GM12872 (cell line): ENCODE measurements at regions not wholly inside any gene's neighbourhood (a gene's known extent, or its start where the extent isn't known, plus 50 kb on each side); places are given as distances from the start of the nearest gene placed in this dataset.

ENCODE experiments used
- CTCF ChIP-seq: IDR thresholded peaks from 3 replicates; pipeline ENCODE4 v1.5.1; 2011; ENCODE audit warnings: low read depth, mild to moderate bottlenecking, low read length, moderate library complexity; ENCODE audit not compliant: insufficient read depth

DNA sequence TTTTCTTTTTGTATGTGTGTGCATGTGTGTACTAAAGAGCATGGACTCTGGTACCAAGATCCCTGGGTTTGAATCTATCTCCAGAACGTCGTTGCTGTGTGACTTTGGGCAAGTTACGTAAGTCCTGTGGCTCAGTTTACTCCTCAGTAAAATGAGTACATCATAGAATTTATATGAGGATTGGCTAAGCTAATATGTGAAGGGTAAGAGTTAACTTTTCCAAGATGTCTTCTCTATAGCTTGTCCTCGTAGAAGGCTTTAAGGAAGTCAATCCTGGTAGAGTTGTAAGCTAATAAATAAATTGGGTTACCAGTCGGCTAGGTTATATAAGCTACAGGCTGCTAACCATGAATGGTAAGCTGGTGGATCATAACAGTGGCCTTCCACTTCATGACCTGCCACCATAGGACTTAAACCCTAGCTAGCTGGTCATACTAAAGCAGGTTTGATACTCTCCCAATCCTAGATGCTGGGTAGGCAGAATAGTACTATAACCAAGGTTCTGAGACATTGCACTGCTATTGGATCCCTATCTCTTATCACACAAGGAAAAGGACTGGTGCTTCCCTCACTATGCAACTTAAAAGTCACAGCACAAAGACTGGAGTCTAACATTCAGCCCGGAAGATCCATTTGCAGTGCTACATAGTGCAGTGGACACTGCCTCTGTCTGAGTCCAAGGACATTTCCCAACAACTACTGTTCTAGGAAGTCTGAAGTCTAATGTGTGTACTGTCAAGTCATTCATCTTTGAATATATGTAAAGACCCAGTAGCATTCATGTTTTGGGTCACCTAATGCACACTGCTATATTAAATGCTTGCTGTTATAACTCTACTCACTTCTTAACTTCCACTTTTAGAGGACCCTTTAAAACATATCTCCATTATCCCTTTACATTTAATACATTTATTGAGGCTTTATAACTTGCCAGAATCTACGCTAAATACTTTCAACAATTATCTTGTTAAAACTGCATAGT, 156.2 kb downstream of the CRPPA start:
- TF ChIP-seq CTCF, result no peak

DNA sequence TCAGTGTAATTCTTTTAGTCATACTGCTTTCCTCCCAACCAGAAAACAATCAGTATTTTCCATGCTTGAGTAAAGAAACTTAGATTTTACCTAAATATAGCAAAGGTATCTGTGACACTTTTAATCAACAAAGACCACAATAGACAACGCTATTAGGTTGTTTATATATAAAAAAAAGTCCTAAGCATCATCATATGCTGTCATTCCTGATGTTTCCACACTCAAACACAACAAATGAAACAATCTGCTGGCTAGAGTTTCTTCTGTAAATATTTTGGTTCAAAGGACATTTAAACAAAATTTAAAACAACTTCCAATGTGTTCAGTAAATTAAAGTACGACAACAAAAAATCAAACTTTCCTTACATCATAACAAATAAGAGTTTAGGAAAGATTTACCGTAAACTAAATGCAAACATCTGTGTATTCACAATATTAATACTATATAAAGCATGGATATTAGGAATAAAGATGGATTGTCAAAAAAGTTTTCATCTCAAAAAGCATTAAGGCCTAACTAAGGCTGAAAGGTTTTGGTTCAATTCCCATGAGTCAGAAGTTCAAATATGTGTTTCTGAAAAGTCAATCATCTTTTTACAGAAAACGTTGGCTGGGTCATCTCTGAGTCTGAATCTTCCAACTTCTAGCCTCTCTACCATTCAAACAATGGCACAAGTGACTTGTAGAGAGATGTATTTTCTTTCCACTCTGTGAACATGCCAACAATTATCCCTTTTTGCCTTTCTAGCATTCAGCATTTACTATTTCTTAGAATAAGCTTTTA, 157.1 kb downstream of the CRPPA start:
- TF ChIP-seq CTCF, result no peak

DNA sequence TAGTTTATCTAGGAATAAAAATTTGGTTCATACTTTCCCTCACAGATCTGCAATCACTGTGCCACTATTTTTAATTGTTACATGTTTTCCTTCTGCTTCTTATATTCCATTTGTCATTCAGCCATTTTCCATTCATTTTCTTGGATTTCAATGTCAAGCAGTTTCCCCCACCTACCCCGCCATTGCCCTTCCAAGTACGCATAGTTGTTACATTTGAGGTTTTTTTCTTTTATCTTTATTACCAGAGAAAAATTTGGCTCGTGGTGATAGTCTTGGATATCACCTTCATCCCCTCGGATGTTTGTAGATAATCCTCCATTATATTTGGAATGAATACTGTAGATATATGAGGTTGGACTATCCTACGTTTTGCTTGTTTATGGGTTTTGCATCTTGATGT, 159.7 kb downstream of the CRPPA start:
- TF ChIP-seq CTCF, result no peak

DNA sequence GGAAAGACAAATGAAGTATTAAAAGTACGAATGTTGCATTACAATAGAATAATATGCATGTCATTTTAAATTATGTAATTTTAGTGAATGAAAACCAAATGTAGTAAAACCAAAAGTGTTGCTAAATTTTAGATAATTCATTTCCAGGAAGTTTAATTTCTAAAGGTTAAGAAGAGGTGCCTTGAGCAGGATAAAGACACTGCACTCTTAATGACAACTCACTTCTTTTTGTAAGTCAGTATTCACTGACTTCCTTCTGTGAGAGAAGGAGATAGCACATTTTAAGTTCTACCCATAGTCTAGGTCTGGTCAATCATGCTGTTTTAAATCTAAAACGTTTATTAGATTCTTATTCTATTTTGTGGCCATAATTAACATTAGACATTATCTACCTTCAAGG, 160.2 kb downstream of the CRPPA start:
- TF ChIP-seq CTCF, result no peak

DNA sequence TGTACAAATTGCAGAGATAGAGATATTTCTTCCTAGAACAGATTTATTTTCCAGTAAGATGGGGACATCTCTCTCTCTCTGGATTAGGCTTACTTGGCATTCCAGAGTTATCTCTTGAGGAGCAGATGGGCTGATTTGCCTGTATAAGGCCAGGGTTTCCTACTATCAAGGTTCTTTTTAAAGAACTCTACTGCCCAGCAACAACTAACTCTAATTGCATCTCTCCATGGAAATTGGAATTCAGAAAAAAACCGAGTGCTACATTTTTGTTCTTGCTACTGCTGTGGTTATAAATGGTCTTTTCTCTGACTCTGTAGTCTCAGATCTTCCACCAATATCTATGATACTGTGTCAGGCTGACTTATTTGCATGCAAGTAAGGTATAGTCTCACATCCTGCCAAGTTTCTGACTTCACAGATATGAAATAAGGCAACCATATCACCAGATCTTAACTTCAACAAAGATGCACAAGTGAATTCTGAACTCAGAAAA, 161.1 kb downstream of the CRPPA start:
- TF ChIP-seq CTCF, result no peak

DNA sequence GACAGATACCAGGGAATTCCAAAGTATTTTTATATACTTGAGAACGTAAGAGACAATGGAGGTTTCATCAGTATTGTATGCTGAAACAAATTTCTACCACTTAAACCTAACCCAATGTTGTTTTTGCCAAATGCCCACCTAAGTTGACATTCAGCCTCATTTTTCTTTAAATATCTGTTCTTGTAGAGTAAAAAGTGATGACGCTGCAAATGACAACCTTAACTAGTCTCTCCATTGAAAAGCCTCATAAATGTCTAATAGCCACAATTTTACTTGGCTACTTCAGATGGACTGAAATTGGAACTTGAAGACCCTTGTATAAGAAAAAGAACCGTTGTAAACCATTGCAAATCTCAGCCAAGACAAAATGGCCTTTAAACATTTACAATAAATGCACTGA, 176.9 kb downstream of the CRPPA start:
- TF ChIP-seq CTCF, result no peak

DNA sequence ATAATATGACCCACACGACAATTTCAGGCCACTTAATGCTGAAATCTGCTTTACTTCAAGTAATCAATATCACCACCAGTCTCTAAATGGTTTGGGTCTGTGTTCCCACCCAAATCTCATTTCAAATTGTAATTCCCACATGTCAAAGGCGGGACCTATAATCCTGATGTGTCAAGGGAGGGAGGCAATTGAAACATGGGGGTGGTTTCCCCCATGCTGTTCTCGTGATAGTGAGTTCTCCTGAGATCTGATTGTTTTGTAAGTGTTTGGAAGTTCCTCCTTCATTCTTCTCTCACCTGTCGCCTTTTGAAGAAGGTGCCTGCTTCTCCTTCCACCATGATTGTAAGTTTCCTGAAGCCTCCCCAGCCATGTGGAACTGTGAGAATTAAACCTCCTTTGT, 178.4 kb downstream of the CRPPA start:
- TF ChIP-seq CTCF, result no peak
